RCC 7860 (cell line): ENCODE measurements at regions not wholly inside any gene's neighbourhood (a gene's known extent, or its start where the extent isn't known, plus 50 kb on each side); places are given as distances from the start of the nearest gene placed in this dataset.
"Not testable (repeated sequence)": the region's sequence is repeated elsewhere in the genome, so short reads cannot be mapped to it uniquely, and the experiment has no call there.

Experiments
- DNase-seq: peaks from one replicate; pipeline ENCODE4 v3.0.0-alpha.2; 2015; ENCODE audit warnings: low spot score
- FAIRE-seq: peaks from 2 replicates; lab custom pipeline; 2012; peaks lifted over from hg19 to GRCh38; lab: Jason Lieb, UNC

DNA sequence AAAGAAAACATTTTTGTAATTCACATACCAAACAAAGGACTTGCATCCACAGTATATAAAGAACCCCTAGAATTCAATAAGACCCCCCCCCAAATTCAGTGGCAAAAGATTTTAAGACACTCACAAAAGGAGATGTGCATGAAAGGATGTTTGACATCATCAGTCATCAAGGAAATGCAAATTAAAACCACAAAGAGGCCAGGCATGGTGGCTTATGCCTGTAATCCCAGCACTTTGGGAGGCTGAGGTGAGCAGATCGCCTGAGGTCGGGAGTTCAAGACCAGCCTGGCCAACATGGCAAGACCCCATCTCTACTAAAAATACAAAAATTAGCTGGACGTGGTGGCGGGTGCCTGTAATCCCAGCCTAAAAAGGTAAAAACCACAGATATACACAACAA is 61.3 kb downstream of the AIPL1 start:
- not testable (repeated sequence) for DNase-seq, FAIRE-seq

DNA sequence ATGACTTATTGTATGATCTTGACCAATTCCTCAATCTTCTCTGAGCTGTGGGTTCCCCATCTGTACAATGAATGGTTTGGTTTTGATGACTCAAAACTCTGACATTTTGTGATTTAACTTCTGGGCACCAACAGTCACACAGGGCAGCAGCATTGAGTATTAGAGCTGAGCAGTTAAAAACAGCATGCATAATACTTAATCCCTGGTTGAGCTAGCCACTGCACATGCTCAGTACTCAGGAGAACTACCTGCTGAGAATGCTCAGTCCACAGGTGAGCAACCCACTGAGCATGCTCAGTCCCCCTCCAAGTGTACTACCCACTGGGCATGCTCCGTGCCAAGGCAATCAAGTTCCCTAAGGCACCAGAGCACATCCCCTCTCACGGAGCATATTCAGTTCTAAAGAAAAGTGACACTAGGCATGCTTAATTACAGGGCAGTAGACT is 68.7 kb downstream of the AIPL1 start:
- DNase-seq = peak; percentile 81
- FAIRE-seq = peak; percentile 93

DNA sequence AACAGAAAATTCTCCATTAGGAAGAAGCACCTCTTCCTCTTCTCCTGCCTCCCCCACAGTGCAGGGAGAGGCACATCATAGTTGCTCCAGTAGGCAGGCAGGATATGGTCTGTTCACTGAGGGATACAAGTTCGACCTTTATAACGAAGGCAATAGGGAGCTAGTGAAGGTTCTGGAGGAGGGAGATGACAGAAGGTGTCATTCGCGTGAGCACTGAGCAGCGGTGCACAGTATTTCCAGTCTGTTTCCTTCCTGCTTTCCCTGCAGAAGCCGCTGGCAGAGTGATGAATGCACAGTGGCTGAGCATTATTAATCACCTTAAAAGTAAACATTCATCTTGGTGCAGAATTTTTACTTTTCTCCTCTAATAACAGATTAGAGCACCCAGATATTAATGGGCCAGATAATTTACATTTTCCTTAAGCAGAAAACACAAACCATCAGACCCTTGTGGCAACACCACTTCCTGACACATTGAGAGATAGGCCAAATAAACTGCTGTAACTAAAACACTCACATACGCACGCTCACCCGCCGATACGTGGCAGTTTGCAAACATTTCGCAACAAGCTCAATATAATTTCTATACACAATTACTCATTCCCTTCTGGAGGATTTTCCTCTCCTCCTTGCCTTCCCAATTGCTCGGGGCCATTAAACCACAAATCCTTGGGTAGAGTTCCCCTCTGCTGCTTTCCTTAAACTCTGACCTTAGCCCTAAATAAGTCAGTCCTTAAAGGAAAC is 69.5 kb downstream of the AIPL1 start:
- peak; percentile 65 for FAIRE-seq

DNA sequence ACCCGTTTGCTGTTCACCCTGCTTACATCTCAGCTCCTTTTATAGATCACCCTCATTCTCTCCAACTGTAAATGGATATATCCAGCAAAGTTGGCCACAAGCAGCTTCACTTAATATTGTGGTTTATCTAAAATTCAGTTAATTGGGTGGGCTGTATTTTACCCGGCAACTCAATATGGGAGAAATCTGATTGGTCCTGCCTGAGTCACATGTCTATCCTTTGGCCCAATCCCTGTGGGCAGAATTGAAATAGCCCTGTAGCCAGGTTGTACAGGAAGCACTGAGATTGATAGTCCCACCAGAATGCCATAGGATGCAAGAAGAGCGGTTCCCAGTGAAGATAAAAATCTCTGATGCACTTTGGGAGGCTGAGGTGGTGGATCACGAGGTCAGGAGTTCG is 73.2 kb downstream of the AIPL1 start:
- no peak for DNase-seq

More for the DNA sequence above, 69.5 kb downstream of the AIPL1 start:
- peak; percentile 55 for DNase-seq

DNA sequence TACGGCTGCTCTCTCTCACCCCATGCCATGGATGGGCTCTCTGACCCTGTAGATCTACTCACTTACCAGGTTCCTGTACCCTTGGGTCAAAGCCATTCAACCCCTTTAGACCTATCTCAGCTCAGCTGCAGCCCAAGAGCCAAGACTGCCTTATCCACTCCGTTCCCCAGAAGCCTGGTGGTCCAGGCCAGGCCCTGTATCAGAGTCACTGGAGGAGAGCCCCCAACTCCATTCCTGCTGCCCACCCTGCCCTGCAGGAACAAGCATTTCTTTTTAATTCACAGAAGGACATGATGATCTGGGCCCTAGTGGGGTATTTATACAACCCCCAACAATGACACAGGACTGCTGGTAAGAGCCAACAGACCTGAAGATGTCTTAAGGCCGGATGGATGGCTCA is 76.8 kb downstream of the AIPL1 start:
- FAIRE-seq = no peak

More for the DNA sequence above, 73.2 kb downstream of the AIPL1 start:
- no peak for FAIRE-seq

DNA sequence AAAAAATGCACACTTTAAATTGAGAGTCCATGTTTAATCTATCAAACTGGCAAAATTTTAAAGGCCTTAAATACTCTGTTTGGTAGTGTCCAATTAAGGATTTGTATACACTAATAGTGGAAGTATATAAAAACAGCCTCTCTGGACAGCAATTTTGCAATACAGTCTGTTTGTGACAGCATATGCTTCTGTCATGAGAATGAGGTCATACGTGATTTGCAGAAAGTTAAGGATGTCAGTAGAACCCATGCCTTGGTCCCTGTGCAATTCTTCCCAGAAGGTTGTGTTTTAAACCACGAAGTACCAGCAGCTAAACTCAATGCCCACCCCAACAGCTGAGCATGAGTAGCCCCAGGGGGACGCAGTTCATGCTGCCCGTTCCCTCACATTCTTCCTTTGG is 78.4 kb downstream of the AIPL1 start:
- no peak for DNase-seq
- FAIRE-seq = no peak

More for the DNA sequence above, 76.8 kb downstream of the AIPL1 start:
- DNase-seq = no peak

DNA sequence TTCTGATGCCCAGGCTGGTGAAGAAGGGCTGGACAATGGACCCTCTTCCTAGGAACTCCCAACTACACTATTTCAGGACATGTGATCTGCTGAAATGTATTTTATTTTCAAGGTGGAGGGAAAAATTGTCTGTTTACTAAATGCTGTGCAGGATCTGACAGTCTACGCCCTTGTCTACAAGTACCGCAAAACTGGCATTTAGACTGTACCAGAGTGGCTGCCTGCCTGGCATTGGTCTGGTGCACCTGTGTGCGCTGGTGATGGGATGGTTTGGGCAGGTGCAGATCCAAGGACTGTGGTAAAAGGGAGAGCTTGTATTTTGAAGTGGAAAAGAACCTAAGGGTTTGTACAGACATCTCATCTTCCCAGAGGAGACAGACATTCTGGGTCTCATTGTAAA is 79.7 kb downstream of the AIPL1 start:
- no peak for DNase-seq
- no peak for FAIRE-seq

DNA sequence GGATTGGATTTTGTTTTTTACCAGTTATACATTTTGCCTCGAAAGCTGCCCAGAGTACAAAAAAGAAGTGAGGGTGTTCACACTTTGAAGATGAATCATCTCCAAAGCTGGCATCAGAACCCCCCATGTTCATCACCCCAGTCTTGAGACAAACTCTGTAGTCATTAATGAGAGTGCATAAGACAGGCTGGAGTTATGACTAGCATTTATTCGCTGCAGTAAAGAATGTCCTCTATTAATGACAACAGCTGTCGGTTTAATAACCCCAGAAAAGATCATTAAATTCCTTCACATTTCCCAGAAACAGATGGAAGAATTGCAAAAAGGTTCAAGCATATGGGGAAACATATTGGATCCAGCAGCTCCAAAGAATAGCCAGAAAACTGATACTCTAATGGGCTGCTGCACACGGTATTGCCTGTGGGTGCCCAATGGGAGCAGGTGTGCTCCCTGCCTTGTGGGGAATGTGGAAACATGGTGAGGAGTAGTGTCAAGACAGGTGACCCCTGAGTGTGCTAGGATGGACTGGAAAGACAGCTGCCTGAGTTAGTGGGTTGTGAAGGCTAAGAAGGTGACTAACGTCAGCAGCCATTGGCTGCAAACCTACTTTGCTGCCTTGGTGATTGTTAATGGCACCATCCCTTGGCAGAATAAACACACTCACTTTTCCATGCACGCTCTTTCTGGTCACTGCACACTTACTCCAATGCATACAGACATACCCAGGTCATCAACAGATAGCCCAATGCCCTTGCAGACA is 81.9 kb downstream of the AIPL1 start:
- FAIRE-seq = no peak
- DNase-seq = no peak

DNA sequence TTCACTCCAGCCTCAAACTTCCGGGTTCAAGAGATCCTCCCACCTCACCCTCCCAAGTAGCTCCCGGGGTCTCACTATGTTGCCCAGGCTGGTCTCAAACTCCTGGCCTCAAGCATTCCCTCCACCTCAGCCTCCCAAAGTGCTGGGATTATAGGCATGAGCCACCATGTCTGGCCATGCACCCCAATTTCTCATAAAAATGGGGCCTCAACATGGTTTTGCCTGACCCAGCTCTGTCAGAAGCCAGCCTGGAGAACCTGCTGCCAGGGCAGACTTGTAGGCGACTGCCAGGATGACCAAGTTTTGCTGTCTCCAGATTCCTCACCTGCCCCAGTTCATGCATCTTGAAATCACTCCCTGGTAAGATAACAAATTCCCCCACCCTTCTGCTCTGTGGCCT is 82.9 kb downstream of the AIPL1 start:
- no peak for FAIRE-seq
- no peak for DNase-seq

DNA sequence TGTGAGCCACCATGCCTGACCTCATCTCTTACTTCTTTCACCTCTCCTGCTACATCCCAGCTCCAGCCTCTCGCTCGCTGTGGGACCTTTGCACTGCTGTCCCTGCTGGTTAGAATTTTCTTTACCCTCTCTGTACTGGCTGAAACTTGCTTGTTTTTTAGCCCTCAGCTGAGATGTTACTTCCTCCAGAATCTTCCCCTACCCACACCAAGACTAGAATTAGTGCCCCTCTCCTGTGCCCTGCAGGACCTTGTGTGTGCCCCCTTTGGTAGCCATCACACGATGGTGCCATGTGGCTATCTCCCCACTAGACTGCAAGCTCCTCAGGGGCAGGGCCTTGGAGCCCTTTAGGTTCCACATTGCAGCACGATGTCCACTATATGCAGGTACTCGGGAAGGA is 84.1 kb downstream of the AIPL1 start:
- FAIRE-seq (no peak), DNase-seq (no peak)

DNA sequence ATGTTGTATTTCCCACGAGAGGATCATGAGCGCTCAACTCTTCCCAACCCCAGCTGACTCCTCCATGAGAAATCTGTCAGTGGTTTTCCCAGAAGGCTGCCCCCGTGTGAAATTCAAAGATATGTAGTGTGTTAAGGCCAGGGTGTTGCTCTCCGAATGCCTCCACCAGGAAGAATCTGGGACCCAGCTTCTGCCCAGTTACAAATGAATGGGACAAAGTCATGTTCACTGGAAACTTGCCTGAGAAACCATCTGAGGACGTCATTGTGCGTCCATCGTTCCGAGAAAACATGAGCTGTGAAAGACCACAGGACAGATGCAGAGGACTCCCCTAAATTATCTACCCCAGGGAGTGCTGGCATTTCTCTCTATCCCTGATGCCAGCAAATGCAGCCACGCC is 86.0 kb downstream of the AIPL1 start:
- FAIRE-seq (no peak), DNase-seq (no peak)

DNA sequence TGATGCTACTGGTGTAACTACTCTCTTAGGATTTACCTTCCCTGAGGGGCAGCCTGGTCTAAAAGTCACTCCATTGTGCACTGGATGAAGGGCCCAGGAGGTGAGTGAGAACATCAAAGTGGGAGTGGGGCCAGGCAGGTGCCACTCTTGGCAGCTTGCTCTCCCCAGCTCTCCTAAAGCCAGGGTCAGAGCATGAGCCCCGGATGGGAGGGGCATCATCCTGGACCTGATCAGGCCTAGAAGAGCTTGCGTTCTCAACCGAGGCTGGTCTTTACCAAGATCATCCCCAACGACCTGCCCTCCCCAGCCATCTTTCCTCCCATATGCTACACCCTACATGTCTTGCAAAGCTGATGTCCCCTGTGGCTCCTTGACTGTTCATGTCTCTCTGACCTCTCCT is 87.1 kb downstream of the AIPL1 start:
- FAIRE-seq (no peak), DNase-seq (no peak)

DNA sequence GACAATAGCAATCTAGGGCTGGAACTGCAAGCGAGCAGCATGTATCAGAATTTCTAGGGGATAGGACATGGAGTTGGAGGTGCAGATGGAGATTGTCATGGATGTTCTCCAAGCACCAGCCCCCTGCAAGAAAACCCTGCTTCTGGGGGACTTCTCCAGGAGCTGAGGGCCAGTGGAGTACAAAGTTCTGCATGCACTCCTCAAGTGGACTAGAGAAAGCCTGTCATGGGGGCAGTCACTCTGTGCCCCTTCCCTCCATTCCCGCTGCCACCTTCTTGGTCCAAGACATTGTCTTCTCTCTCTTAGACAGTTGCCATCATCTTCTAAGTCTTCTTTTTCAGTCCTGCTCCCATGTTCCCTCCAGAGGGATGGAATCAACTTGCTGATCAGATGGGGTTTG is 87.9 kb downstream of the AIPL1 start:
- DNase-seq (no peak), FAIRE-seq (no peak)

DNA sequence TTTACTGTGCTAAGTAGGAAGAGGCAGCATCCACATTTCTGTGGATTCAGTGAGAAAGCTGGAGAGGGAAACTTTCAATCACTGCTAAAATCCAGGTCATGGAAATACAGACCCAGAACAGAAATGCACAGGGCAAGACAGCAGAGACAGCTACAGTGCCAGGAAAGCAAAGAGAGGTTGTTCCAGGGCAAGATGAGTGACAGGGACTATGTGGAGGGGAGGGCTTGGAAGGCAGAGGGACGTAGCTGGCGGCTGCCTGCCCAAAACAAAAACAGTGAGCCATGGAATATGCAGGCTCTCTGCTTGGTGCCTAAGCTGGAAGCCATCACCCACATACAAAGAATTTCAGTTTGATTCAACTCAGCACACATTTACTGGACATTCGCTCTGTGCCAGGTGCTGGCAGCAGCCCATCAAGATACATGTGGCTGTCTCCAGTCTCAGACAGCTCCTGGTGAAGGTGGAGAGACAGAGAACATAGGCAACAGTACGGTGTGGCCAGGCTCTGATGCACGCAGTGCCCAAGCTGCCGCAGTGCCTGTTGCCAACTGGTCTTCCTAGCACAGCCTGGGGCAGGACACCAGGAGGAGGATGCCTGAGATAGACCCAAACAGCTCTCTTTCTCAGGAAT is 88.7 kb downstream of the AIPL1 start:
- FAIRE-seq (no peak), DNase-seq (no peak)

DNA sequence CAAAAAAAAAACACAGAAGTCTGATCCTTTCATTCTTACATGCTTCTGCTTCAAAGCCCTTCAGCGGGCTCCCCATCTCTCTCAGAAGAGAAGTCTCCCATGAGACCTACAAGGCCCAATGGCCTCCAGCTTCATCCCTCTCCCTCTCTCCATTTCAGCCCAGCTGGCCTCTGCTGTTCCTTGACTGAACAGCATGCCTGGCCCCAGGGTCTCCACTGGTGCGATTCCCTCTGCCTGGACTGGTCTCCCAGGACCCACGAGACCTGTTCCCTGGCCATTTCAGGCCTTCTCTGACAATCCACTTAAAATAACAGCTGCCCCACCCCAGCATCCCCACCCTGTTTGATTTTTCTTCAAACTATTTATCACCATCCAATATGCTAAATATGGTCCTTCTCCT is 91.2 kb downstream of the AIPL1 start:
- FAIRE-seq (no peak), DNase-seq (no peak)

DNA sequence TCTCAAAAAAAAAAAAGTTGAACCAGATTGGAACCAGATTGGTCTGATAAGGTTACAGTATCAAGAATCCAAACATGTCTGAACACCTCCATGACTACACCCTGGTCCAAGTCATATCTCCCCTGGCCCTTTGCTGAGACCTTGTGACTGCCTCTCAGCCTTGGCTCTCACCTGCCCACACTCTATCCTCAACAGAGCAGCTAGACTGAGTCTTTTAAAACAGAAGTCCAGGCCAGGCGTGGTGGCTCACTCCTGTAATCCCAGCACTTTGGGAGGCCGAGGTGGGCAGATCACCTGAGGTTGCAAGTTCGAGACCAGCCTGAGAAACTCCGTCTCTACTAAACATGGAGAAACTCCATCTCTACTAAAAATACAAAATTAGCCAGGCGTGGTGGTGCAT is 91.7 kb downstream of the AIPL1 start:
- no peak for DNase-seq
- no peak for FAIRE-seq

DNA sequence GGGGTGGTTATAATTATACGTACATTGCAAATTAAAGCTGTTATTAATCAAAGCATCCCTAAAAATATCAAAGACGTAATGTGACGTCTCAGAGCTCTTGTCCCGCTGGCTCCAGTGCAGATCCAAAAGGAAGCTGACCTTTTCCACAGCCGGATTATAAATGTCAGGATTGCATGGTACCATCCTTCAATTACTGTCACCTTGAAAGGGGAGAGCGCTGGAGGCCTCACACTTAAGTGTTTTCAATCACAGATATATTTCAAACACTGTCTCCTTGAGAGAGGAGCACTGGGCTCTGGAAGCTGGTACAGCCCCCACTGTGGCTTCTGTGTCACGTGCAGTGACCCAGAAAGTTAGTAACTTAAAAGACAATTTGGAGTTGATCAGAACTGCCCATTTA is 94.2 kb downstream of the AIPL1 start:
- FAIRE-seq (no peak), DNase-seq (no peak)

DNA sequence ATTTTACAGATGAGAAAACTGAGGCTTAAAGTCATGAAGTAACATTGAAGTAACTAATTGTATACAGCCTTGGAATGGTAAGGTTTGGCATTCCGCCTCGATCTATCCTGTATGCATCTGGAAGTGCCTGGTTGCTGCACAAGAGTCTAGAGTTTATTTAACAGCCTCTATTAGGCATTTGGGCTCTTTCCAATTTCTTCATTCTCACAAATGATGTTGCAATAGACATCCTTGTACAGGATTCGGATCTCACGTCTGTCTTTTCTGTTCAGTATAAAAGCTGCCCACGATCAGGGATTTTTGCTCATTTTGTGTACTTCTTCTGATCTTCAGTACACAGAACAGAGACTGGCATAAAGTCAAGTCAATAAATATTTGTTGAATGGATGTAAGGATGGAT is 100.5 kb downstream of the AIPL1 start:
- FAIRE-seq = no peak

DNA sequence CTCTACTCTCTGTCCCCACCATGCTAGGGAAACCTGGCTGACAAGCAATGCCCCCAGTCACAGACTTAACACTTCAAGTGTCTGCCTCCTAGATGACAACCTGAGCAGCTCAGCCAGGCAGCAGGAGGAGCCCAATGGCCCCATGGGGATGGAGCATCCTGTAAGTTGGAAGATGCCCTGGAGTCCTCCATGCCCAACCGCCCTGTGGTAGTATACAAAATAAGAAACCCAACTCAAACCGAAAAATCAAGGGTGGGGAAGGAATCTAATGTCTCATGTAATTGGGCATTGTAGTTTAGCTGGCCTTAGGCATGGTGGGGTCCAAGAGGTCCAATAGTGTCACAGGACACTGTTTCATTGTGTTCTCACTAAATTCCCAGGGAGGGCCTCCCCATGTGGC is 104.0 kb downstream of the AIPL1 start:
- FAIRE-seq = no peak
- no peak for DNase-seq

More for the DNA sequence above, 100.5 kb downstream of the AIPL1 start:
- no peak for DNase-seq

DNA sequence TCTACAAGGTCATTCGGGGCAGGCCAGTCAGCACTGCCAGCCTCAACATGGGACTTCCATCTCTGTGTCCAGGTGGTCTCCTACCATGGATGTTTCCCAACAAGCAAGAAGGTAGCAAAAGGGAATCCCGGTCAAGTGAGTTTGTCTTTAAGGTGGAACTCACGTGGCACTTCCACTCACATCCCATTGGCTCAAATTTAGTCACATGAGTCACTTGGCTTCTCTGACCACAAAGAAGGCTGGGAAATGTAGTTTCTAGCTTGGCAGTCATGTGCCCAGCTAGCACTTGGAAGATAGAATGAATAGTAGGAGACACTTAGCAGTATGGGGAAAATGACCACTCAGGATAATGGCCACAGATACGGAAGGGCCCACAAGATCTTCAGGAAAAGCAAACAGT is 106.6 kb downstream of the AIPL1 start:
- no peak for DNase-seq
- no peak for FAIRE-seq

DNA sequence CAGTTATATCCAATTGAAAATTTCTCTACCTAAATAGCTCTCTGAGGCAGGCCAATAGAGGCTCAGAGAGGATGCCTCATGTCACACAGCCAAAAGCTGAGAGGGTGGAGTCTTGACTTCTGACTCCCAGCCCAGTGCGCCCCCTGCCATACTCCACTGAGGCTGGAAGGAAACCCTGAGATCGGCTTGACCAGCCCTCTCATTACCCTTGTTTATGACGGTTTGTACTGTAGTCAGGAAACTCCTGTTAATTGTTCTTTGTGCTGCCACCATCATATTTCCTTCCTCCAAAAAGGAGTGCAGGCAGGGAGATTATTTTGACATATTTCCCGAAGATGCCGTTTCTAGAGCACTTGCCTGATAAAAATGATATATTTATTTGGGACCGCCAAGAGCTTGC is 107.9 kb downstream of the AIPL1 start:
- DNase-seq (no peak), FAIRE-seq (no peak)

DNA sequence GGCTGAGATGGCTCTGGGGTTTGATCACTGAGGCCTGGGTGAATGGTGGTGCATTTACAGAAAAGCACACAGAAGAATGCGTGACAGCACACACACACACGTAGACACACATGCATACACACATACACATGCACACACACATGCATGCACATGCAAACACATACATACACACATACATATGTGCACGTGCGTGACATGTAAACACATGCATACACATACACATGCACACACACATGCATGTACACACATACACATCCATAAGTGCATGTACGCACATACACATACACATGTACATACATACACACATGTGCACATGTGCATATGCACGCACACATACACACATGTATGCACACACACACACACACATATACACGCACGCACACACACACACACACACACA is 108.4 kb downstream of the AIPL1 start:
- FAIRE-seq (no peak), DNase-seq (no peak)
